ENCODE measurements at regions not wholly inside any gene's neighbourhood (a gene's known extent, or its start where the extent isn't known, plus 50 kb on each side); places are given as distances from the start of the nearest gene placed in this dataset.

- WGBS, 2 donors = 47 to 61% methylated on average over 3 of the region's 3 CpGs
- DNase-seq = no peak
- H3K27ac ChIP-seq (ENCODE audit: low read depth in 1 of 2, low read length in 1 of 2) = peak overlapping the region in 1 of 2 donors; percentile 10
These were observed 105.7 kb upstream of the AKIP1 start for GRCh38 chr11:8805296-8805695.

GRCh38 chr11:8806974-8807373 lies 104.0 kb upstream of the AKIP1 start:
- no peaks in the 10 kb centered on the region for H3K9me3 ChIP-seq (ENCODE audit: control insufficient read depth in 4 of 4, insufficient read depth in 3 of 4, low read length in 3 of 4)
- WGBS, 2 donors = 62 to 73% methylated on average over 8 of the region's 8 CpGs
- peaks cover 26 to 45% (median 31%) of the 10 kb centered on the region in 5 donors for H3K4me1 ChIP-seq (ENCODE audit: control insufficient read depth in 5 of 5, insufficient read depth in 5 of 5, low read length in 5 of 5)
- TF ChIP-seq CTCF (IDR thresholded peaks at IDR 0.05; ENCODE audit: control extremely low read depth, extremely low read depth) = no peak
- H3K4me3 ChIP-seq = no peak overlapping the region
- peaks cover 0 to 9% (median 4%) of the 10 kb centered on the region in 4 donors for H3K36me3 ChIP-seq (ENCODE audit: control insufficient read depth in 4 of 4, insufficient read depth in 4 of 4, low read length in 4 of 4)
- H3K9ac ChIP-seq (ENCODE audit: insufficient read depth in 1 of 2, low read length in 2 of 2) = no peak overlapping the region
- peak overlapping the region in 1 of 2 donors; percentile 58 for H3K27ac ChIP-seq (ENCODE audit: low read depth in 1 of 2, low read length in 1 of 2)
- ATAC-seq (ENCODE audit: insufficient read depth, low FRiP score) = no peak
- no peak for DNase-seq
- no peaks in the 10 kb centered on the region for H3K27me3 ChIP-seq (ENCODE audit: control insufficient read depth in 3 of 3, insufficient read depth in 3 of 3, low read length in 2 of 3)

More at GRCh38 chr11:8805296-8805695, 105.7 kb upstream of the AKIP1 start:
- no peak overlapping the region for H3K4me3 ChIP-seq
- no peaks in the 10 kb centered on the region for H3K9me3 ChIP-seq (ENCODE audit: control insufficient read depth in 4 of 4, insufficient read depth in 3 of 4, low read length in 3 of 4)
- H3K9ac ChIP-seq (ENCODE audit: insufficient read depth in 1 of 2, low read length in 2 of 2) = no peak overlapping the region
- no peak for ATAC-seq (ENCODE audit: insufficient read depth, low FRiP score)
- H3K36me3 ChIP-seq (ENCODE audit: control insufficient read depth in 4 of 4, insufficient read depth in 4 of 4, low read length in 4 of 4) = peaks cover 0 to 9% (median 4%) of the 10 kb centered on the region in 4 donors
- H3K27me3 ChIP-seq (ENCODE audit: control insufficient read depth in 3 of 3, insufficient read depth in 3 of 3, low read length in 2 of 3) = no peaks in the 10 kb centered on the region
- H3K4me1 ChIP-seq (ENCODE audit: control insufficient read depth in 5 of 5, insufficient read depth in 5 of 5, low read length in 5 of 5) = peaks cover 23 to 43% (median 33%) of the 10 kb centered on the region in 5 donors
- no peak for TF ChIP-seq CTCF (IDR thresholded peaks at IDR 0.05; ENCODE audit: control extremely low read depth, extremely low read depth)

- Histone ChIP-seq H3K9ac (ENCODE audit: insufficient read depth in 1 of 2, low read length in 2 of 2) (no peak overlapping the region), H3K27ac (ENCODE audit: low read depth in 1 of 2, low read length in 1 of 2) (peak overlapping the region; percentile 87 to 90), H3K4me1 (ENCODE audit: control insufficient read depth in 5 of 5, insufficient read depth in 5 of 5, low read length in 5 of 5) (peaks cover 26 to 45% (median 33%) of the 10 kb centered on the region in 5 donors), H3K4me3 (no peak overlapping the region), H3K9me3 (ENCODE audit: control insufficient read depth in 4 of 4, insufficient read depth in 3 of 4, low read length in 3 of 4) (no peaks in the 10 kb centered on the region), H3K27me3 (ENCODE audit: control insufficient read depth in 3 of 3, insufficient read depth in 3 of 3, low read length in 2 of 3) (no peaks in the 10 kb centered on the region), H3K36me3 (ENCODE audit: control insufficient read depth in 4 of 4, insufficient read depth in 4 of 4, low read length in 4 of 4) (peaks cover 0 to 9% (median 4%) of the 10 kb centered on the region in 4 donors)
- TF ChIP-seq CTCF (IDR thresholded peaks at IDR 0.05; ENCODE audit: control extremely low read depth, extremely low read depth) = no peak
- ATAC-seq (ENCODE audit: insufficient read depth, low FRiP score) = peak; percentile 14
- peak in 1 of 3 donors; percentile 44 for DNase-seq
- WGBS, 2 donors = 67 to 78% methylated on average over 10 of the region's 10 CpGs
These were observed 103.3 kb upstream of the AKIP1 start for GRCh38 chr11:8807544-8808225.
